DND-41 (cell line): ENCODE measurements at regions not wholly inside any gene's neighbourhood (a gene's known extent, or its start where the extent isn't known, plus 50 kb on each side); places are given as distances from the start of the nearest gene placed in this dataset.

ENCODE experiments used
- EZH2 ChIP-seq: IDR thresholded peaks from 3 replicates; pipeline ENCODE4 v1.6.1; 2012; ENCODE audit warnings: borderline replicate concordance, low read depth, mild to moderate bottlenecking, moderate library complexity, low read length, inconsistent platforms; ENCODE audit not compliant: severe bottlenecking
- TF ChIP-seq, protein P1 (sequence below): IDR thresholded peaks from 2 replicates; pipeline ENCODE4 v1.5.1; 2012; ENCODE audit warnings: borderline replicate concordance, low read length, moderate library complexity, mild to moderate bottlenecking; ENCODE audit not compliant: poor library complexity, severe bottlenecking; ENCODE audit errors: extremely low read depth

DNA sequence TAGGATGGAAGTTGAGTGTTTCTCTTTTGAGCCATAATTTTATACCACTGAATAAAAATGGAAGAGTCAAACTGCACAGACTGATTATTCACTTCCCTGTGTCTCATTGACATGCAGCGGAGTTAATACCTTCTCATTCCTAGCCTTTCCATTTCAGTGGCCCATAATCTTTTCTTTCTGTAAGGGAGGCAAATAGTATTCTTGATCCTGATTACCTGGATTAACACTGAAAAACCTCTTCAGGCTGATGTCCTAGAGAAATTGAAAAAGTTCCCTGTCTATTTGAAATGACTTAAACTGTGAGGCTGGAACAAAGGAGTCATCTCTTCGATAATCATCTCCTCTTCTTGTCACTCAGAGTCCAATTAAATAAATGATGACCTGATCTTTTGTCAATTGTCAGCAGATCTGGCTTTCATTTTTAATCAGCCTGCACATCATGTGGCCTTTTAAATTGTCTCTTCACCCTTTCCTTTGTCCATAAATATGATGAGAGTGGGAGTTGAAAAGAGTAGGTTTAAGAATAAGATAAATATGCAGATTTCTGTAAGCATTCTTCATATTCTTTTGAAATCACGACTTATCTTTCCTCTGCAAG, 713.0 kb downstream of the EPM2A start:
- TF ChIP-seq, protein P1, sequence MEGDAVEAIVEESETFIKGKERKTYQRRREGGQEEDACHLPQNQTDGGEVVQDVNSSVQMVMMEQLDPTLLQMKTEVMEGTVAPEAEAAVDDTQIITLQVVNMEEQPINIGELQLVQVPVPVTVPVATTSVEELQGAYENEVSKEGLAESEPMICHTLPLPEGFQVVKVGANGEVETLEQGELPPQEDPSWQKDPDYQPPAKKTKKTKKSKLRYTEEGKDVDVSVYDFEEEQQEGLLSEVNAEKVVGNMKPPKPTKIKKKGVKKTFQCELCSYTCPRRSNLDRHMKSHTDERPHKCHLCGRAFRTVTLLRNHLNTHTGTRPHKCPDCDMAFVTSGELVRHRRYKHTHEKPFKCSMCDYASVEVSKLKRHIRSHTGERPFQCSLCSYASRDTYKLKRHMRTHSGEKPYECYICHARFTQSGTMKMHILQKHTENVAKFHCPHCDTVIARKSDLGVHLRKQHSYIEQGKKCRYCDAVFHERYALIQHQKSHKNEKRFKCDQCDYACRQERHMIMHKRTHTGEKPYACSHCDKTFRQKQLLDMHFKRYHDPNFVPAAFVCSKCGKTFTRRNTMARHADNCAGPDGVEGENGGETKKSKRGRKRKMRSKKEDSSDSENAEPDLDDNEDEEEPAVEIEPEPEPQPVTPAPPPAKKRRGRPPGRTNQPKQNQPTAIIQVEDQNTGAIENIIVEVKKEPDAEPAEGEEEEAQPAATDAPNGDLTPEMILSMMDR: no peak
- no peak for TF ChIP-seq EZH2
